GM19452 (cell line): ENCODE measurements at regions not wholly inside any gene's neighbourhood (a gene's known extent, or its start where the extent isn't known, plus 50 kb on each side); places are given as distances from the start of the nearest gene placed in this dataset.

Source experiments
- ATAC-seq: cut with Tn5 transposase; IDR thresholded peaks from one replicate; pipeline ENCODE4 v1.9.1; 2021; ENCODE audit not compliant: unreplicated experiment

DNA sequence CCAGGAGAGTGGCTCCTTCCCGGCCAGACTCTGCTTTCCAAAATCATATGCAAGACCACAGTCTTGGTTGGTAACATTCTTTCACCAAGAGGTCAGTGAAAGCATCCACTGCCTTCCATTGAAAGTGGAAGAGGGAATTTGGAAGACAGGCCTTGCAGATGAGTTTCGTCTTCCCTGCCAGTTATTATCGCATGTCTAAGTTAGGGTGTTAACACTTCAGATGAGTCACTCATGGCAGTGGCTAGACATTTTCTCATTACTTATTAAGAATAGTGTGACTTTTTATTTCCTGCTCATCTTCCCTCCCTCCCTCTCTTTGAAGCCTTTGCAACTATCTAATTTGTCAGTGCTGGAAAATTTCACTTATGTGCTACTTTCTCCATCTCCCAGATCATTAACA lies 102.9 kb upstream of the EPB41L3 start:
- ATAC-seq = no peak

DNA sequence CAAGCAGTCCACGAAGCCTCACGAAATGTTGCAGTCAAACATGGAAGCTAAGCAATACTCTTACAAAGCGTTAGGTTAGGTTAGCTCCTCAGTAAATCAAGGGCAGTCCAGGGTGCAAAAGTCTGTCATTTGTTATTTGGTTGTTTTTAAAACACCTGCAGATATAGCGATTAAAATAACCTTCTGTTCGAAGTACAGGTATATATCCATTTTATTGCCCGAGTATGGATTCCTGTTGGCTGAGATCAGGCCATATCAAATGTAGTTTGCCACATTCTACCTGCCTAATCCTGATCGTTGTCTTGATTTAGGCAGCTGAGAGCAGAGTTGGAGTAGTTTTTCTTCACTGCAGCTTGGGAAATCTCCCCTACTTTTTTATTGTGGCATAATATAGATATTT lies 99.5 kb upstream of the EPB41L3 start:
- ATAC-seq = no peak

DNA sequence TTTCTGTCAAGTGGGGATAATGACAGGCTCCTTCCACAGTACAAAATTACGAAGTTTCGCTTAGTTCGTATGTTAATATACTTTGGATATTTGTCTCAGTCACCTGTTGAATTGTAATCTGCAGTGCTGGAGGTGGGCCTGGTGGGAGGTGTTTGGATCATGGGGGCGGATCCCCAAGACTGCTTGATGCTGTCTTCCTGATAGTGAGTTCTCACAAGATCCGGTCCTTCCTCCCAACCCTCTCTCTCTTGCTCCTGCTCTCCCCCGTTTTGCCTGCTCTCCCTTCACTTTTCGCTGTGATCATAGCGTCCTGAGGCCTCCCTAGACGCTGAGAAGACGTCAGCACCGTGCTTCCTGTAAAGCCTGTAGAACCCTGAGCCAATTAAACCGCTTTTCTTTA lies 97.1 kb upstream of the EPB41L3 start:
- no peak for ATAC-seq

DNA sequence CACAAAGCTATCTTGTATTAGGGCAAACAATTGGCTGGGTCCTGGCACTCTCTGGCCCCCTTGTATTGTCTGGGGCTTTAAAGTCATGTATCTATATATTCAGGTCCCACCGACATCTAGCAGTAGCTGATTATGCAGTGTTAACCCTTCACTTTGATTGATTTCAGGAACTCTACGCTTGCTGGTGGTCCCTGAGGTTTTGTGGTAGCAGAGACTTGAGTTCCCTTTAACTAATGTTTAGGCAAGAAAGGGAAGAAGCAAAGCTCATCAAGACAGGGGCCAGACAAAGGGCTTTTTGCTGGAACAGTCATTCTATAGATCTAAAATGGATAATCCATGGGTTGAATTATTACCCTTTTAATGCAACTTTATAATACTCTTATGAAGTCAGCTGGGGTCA lies 95.3 kb upstream of the EPB41L3 start:
- no peak for ATAC-seq

DNA sequence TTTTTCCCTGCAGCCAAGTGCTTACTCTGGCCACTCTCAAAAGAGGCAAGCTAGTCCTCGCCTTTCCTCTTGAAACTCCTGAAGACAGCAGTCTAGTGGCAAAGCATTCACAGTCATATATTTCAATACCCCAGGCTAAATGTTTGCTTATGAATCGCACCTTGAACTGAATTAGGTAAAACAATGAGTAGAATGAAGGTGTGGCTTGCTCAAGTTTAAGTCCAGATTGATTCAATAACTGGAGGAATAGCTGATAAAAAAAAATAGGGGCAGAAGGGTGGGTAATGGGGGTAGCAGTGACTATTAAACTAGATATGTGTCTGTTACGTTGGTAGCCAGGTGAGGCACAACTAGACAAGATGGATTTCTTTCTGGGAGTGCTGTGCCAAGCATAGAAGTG lies 88.2 kb upstream of the EPB41L3 start:
- ATAC-seq = no peak

DNA sequence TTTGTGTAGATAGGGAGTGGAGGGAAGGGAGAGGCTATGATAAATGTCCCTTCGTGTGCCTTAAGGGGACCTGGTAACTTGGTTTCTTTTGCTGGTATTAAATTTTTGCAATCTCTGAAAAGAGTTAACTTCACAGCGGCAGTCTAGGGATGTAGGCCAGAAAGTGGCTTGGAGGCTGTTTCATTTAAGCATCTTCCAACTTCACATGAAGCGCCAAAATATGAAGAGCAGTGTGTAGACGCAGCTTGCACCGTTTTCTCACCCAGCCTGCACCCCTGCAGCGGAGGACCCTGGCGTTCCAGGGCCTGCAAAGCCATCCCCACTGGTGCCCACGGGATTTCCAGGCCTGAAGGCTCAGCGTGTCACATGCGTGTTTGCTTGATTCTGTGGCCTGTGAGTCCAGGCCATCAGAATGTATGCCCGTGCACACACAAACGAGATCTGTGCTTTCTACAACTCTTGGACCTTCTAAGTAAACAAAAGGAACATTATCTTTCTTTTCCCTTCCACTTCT lies 87.2 kb upstream of the EPB41L3 start:
- ATAC-seq = no peak

DNA sequence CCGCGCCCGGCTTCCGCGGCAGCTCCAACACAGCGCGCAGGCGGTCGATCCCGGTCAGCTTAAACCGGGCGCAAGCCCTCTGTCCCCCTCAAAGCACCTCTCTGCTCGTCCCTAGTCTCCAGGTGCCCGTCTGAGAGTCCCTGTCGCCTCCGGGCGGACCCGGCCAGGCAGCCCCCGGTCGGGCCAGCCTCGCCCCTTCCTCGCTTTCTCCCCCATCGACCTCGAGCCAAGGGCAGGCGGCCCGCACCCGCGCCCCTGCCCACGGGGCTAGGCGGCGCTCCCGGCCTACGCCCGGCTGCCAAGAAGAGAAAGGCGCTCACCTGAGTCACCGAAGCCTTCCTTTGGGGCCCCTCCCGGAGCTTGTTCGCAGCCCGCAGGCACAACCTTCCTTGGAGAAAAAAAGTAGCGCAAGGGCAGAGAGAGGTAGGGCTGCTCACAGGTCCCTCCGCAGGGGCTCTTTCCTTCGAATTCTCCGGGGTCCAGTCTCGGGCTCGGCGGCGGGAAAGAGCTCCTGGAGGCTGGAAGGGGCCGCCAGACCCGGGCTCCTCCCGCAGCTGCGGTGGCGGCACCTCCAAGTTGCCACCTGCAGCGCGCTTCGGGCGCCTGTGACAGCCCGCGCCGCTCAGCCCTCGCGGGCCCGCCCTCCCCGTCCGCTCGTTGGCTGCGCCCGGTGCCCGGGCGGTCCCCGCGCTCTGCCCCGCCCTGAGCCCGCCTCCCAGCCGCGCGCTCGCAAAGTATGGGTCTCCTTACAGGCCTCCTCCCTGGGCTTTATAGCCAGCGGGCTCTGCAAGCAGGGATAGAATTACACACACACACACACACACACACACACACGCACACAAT lies 86.5 kb upstream of the EPB41L3 start:
- ATAC-seq = peak; percentile 75

DNA sequence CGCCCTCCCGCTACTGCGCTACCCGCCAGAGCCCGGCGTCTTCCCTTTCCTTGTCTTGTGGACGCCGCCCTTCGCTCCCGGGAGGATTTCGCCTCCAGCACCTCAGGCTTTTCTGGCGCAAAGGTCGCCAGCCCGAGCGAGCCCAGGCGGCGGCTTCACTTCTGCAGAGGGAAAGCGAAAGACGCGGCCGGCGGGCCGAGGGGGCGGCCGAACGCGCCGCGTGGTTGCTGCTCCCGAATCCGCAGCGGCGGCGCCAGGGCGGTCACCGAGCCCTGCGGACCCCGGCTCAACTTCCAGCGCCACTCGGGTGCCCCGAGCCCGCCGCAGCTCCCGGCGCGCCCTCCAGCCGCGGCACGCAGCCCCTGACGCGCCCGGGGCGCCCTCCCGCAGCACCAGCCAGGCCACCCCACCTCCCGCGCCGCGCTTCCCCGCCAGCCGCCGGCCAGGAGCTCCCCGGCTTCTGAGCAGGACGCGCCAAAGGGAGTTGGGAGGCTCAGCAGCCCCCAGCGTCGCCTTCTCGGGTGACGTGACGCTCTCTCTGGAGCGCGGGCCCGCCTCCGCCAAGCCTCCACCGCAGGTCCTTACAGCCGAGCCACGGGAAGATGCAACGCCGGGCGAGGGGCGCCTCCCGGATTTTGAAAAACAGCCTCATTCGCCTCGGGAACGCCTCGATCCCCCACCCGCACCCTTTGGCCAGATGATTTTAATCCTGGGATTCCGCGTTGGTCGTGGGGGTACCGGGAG lies 84.9 kb upstream of the EPB41L3 start:
- no peak for ATAC-seq

DNA sequence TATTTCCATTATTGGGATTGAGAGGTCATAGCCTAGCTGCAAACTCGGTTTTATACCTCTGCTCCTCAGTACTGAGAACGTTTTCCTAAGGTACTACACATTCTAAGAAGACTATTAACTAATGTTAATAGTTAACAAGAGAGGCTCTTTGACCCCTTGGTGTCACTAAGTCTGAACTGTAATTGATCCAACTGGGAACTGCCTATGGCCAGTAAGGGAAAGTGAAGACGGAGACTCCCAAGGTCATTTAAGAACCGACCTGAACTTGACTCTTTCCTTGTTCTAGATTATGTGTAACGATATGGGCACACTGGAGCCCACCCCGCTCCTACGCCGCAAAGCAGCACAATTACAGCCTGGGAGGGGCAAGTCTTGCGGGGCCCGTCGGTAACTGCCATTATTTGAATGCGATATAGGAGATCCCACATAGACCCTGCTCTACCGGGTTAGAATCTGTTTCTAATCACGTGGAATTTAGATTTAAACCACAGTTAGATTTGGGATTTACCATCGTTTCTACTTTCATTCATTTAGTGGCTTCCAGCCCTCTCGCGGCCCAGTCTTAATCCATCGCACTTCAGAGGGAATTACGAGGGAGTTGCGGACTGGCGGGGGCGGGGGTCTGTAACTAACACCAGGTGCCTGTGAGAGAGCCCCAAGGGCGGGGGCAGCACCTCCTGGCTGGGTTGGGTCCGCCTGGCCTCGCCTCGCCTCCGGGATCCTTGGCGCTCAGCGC lies 84.1 kb upstream of the EPB41L3 start:
- ATAC-seq = no peak

DNA sequence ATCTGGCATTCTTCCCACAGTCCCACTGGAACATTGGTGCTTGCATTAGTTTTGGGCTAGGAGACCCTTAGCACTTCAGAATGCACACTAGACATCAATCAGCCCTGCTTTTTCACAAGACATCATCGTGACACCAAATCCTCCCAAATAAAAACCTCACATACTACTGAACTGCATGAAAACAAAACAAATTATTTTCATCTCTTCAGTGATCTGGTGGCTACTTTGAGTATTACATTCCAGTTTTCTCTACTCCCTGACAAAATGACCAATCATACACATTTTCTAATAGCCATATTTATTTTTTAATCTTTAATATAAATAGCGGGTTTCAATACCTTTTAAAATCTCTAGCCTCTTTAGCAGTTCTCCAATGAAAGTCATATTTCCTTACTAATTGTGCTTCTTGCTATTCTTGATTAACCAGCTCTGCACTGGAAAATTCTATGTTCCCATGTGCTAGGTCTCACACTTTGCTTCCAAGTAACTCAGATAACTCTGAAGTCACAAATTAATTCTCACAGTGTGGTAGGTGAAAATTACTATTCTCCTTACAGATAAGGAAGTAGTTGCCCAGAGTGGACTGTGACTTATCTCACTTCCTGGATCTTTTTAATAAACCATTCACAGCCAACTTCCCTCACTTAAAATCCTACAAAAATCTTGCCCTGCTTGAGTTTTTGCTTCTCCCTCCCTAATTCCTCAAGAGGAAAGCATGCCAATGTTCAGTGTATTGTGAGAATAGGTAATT lies 82.5 kb upstream of the EPB41L3 start:
- no peak for ATAC-seq

DNA sequence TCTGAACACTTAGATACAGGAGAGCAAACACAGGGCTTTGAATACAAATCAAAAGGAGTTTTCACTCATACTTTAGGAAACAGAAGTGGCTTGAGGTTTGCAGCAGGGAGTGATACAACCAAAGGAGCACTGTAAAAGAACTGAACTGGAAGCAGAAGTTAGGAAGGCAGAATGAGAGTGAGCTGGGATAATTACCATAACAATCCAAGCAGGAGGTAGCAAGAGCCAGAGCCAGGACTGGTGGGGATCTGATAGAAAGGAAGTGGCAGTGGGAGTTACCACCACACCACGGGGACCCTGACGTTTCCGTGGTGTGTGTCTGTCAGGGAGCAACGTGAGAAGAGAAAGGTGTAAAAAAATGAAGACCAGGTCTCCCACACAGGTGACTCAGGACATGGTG lies 81.3 kb upstream of the EPB41L3 start:
- no peak for ATAC-seq

DNA sequence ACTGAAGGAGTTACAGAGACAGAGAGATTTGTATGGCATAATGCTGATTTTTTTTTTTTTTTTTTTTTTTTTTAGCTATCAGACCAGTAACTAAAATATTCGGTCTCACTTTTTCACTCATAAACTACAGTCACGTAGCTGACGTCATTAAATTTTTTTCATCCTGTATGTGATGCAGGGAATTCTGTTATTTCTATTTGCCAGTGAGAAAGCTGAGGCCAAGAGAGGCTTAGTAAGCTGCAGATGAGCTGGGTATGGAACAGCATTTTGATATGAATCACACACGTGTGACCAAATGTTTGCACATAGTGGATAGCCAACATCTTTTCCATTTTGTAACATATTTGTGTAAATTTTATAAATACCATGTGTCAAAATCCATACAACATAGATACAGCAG lies 79.1 kb upstream of the EPB41L3 start:
- ATAC-seq = no peak

DNA sequence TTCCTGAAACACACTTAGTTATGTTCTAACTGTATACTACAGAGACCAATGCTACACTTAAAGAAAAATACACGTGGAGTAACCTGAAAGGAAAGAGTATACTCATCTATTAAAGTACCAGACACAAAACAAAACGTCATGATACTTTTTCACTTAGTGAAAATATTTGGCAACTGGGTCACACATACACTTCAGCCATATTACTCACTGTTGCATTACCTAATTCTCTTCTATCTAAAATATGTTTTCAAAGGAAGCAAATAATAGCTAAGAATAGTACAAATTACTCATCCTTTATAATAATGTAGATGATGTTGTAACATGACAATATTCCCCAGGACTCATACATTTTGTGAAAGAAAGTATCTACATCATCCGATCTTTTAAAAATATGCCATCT lies 76.5 kb upstream of the EPB41L3 start:
- no peak for ATAC-seq

DNA sequence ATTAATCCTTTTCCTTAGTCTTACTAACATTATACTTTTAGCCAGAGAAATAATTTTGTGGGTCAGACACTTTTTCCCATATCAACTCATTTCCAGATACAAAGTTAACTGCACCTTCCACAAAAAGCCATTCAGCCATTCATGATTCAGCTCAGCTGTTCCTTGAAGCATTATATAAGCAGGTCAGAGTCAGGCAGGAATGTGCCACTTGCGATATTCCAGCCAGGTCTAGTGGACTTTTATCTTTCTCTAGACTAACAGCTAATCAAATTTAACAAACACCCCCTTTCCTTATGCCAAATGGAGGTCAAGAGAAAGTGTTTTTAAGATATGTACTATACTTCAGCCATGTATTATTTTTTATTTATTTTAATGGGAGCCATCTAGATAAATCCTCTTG lies 75.6 kb upstream of the EPB41L3 start:
- no peak for ATAC-seq

DNA sequence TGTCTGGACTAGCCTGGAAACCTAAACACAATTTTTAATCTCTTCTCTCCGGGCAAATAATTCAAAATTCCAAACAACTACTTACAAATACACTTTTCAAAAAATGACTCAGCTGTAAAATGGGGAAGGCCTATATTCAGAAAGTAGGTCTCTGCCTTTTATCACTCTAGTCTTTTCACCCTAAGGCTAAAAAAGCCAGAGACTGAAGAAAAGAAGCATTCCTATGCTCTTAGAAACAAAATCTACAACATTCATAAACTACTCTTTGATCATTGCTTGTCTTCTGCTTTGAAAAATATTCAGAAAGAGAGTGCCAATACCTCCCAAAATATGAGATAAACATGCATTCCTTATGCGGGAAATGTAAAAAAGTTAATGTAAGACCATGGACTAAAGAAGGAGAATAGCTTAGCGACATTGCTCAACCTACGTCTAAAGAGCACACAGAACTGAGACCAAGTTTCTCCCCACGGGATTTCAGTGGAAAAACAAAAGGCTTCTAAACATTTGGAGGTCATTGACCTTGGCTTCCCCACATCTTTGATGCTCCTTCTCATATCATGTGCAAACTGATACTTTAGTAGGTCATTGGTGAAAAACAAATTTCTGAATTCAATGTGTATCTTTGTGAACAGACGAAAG lies 74.4 kb upstream of the EPB41L3 start:
- no peak for ATAC-seq

DNA sequence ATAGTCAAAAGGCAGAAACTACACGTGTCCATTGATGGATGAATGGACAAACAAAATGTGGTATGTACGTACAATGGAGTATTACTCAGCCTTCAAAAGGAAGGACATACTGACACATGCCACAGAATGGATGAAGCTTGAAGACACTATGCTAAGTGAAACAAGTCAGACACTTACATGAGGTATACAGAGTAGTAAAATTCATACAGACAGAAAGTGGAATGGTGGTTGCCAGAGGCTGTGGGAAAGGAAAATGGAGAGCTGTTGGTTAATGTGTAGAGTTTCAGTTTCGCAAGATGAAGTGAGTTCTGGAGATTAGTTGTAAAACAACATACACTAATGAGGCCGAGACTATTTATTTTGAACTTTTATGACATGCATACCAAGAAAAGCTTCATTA lies 67.4 kb upstream of the EPB41L3 start:
- ATAC-seq = no peak

DNA sequence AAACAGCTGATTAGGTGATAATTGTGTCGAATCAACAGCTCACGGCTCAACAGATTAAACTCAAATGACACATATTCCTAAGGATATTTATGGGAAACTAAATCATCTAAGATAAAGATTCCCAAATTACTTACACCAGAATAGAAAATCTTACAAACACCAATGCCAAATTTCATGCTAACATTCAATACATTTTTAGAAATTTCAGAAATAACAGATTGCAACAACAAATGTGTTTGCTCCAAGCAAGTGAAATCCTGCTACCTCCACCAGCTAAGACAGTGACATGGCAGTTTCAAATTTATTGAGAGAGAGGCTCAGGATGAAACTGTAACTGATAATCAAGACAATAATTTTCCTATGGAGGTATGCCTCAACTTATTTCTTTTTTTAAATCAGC lies 65.0 kb upstream of the EPB41L3 start:
- no peak for ATAC-seq

DNA sequence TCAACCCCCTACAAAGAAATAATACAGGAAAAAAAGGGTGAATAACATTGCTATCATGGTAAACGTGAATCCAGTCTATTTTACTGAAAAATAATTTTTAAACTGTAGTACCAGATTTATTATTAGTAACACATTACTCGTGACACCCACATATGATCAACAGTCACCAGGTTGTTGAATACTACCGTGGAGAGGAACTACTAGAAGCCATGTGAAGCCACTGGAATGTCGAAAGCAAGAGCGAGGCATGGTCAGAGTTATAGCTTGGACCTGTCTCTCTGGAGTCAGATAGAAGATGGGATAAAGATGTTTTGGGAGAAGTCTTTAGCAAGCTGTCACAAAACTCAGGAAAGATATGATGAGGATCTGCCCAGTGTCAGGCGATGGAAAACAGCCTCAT lies 63.2 kb upstream of the EPB41L3 start:
- no peak for ATAC-seq

DNA sequence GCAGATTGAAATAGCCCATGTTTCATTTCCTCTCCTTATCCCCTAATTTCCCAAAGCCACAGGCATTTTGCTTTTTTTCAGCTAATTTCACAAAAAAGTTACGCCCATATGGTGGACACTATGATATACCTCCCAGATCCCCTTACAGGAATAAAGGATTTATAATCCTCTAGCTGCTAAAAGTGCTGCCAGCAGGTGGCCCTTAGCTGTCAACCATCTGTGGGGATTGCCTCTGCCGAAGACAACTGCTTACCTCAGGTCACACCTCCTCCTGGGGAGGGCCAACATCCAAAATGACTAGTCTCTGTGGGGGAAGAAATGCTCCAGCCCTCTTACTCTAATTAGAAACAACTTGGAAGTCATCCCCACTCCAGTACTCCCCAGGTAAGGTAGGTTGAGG lies 61.0 kb upstream of the EPB41L3 start:
- no peak for ATAC-seq

DNA sequence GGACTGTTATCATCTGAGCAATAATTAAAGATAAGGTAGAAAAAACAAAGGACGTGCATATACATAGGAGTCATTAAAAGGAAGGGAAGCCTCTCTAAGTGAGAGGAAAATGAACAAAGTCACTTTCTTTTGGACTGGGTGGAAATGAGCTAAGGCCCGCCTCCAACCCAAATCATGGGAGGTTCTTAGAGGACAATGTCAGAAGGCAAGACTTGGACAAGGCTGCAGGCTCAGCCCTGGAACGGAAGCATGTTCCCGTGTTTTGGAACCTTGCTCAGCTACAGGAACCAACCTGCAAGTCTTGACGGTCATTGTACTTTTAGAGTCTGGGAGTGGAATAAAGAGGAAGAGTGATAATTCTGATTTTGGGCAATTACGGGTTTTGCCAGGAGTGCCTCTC lies 59.4 kb upstream of the EPB41L3 start:
- no peak for ATAC-seq
